Neural crest cell (in vitro differentiated cells): ENCODE measurements at regions not wholly inside any gene's neighbourhood (a gene's known extent, or its start where the extent isn't known, plus 50 kb on each side); places are given as distances from the start of the nearest gene placed in this dataset.

Source experiments
- DNase-seq: peaks from one replicate; pipeline ENCODE4 v3.0.0; 2021; ENCODE audit warnings: low read depth, mixed read lengths, low spot score
- H3K27ac Mint-ChIP-seq: one replicate; pipeline ENCODE4 v1.8.0; 2021; ENCODE audit warnings: mild to moderate bottlenecking, mixed read lengths; ENCODE audit not compliant: unreplicated experiment
- H3K27me3 Mint-ChIP-seq: 2 replicates; pipeline ENCODE4 v1.8.0; 2021; ENCODE audit warnings: low read depth, mild to moderate bottlenecking, mixed read lengths
- H3K36me3 Mint-ChIP-seq: 2 replicates; pipeline ENCODE4 v1.8.0; 2021; ENCODE audit warnings: low read depth, mild to moderate bottlenecking, mixed read lengths
- H3K4me1 Mint-ChIP-seq: 2 replicates; pipeline ENCODE4 v1.8.0; 2021; ENCODE audit warnings: mixed read lengths
- H3K4me3 Mint-ChIP-seq: one replicate; pipeline ENCODE4 v1.8.0; 2021; ENCODE audit warnings: mild to moderate bottlenecking, mixed read lengths
- H3K9me3 Mint-ChIP-seq: 2 replicates; pipeline ENCODE4 v1.8.0; 2021; ENCODE audit warnings: mixed read lengths
- CTCF ChIP-seq: fragments of 200-600 bp; sonication (generic); conservative IDR thresholded peaks from 2 replicates; pipeline ENCODE4 v1.5.0; 2021; ENCODE audit warnings: antibody characterized with exemption, mild to moderate bottlenecking

- Mint-ChIP-seq H3K9me3 (peaks cover 9% of the 10 kb centered on the region), H3K4me3 (no peak overlapping the region), H3K27me3 (peaks cover 2% of the 10 kb centered on the region), H3K4me1 (no peaks in the 10 kb centered on the region), H3K36me3 (no peaks in the 10 kb centered on the region), H3K27ac (no peak overlapping the region)
- no peak for TF ChIP-seq CTCF
- DNase-seq, result no peak
These were observed 202.7 kb downstream of the MANEA start for GRCh38 chr6:95780037-95780436.

- no peak for TF ChIP-seq CTCF
- Mint-ChIP-seq H3K27ac (no peak overlapping the region), H3K36me3 (no peaks in the 10 kb centered on the region), H3K27me3 (no peaks in the 10 kb centered on the region), H3K4me3 (no peak overlapping the region), H3K9me3 (no peaks in the 10 kb centered on the region), H3K4me1 (no peaks in the 10 kb centered on the region)
- DNase-seq, result no peak
These were observed 206.7 kb downstream of the MANEA start for GRCh38 chr6:95784019-95784418.

- H3K4me3 Mint-ChIP-seq, result no peak overlapping the region
- H3K9me3 Mint-ChIP-seq, result no peaks in the 10 kb centered on the region
These were observed 207.5 kb downstream of the MANEA start for GRCh38 chr6:95784869-95785268.

GRCh38 chr6:95785785-95786184 lies 208.4 kb downstream of the MANEA start:
- no peaks in the 10 kb centered on the region for H3K9me3 Mint-ChIP-seq
- no peaks in the 10 kb centered on the region for H3K27me3 Mint-ChIP-seq
- H3K27ac Mint-ChIP-seq, result no peak overlapping the region
- no peaks in the 10 kb centered on the region for H3K4me1 Mint-ChIP-seq
- H3K4me3 Mint-ChIP-seq, result no peak overlapping the region
- no peak for TF ChIP-seq CTCF
- no peak for DNase-seq
- no peaks in the 10 kb centered on the region for H3K36me3 Mint-ChIP-seq

More at GRCh38 chr6:95784869-95785268, 207.5 kb downstream of the MANEA start:
- H3K36me3 Mint-ChIP-seq, result no peaks in the 10 kb centered on the region
- no peaks in the 10 kb centered on the region for H3K4me1 Mint-ChIP-seq
- no peak for TF ChIP-seq CTCF
- DNase-seq, result no peak
- no peak overlapping the region for H3K27ac Mint-ChIP-seq
- no peaks in the 10 kb centered on the region for H3K27me3 Mint-ChIP-seq

GRCh38 chr6:95786802-95787201 lies 209.5 kb downstream of the MANEA start:
- Mint-ChIP-seq H3K27ac (no peak overlapping the region), H3K36me3 (no peaks in the 10 kb centered on the region), H3K4me1 (no peaks in the 10 kb centered on the region), H3K4me3 (no peak overlapping the region), H3K27me3 (no peaks in the 10 kb centered on the region), H3K9me3 (no peaks in the 10 kb centered on the region)
- DNase-seq, result no peak
- TF ChIP-seq CTCF, result no peak

GRCh38 chr6:95790787-95791186 lies 213.5 kb downstream of the MANEA start:
- no peak overlapping the region for H3K4me3 Mint-ChIP-seq
- no peak for TF ChIP-seq CTCF
- no peaks in the 10 kb centered on the region for H3K27me3 Mint-ChIP-seq
- H3K27ac Mint-ChIP-seq, result no peak overlapping the region
- no peaks in the 10 kb centered on the region for H3K9me3 Mint-ChIP-seq
- H3K4me1 Mint-ChIP-seq, result no peaks in the 10 kb centered on the region
- DNase-seq, result no peak
- H3K36me3 Mint-ChIP-seq, result no peaks in the 10 kb centered on the region
